Testis (tissue), 2 donors: ENCODE measurements at regions not wholly inside any gene's neighbourhood (a gene's known extent, or its start where the extent isn't known, plus 50 kb on each side); places are given as distances from the start of the nearest gene placed in this dataset.
"Not testable (repeated sequence)": the region's sequence is repeated elsewhere in the genome, so short reads cannot be mapped to it uniquely, and the experiment has no call there.

Experiments used
- DNase-seq: peaks from one replicate; pipeline ENCODE4 v3.0.0-alpha.2; 2019
- H3K27ac ChIP-seq, 2 donors: fragments of 200-600 bp; sonication (generic); one replicate each; pipeline ENCODE4 v1.5.1; 2019
- H3K27me3 ChIP-seq: fragments of 200-600 bp; sonication (generic); one replicate; pipeline ENCODE4 v1.5.1; 2019
- H3K36me3 ChIP-seq: fragments of 200-600 bp; sonication (generic); one replicate; pipeline ENCODE4 v1.5.1; 2017; ENCODE audit warnings: low read depth; ENCODE audit errors: missing control alignments
- H3K4me1 ChIP-seq: fragments of 200-600 bp; sonication (generic); one replicate; pipeline ENCODE4 v1.5.1; 2019
- H3K4me3 ChIP-seq, 2 donors: fragments of 200-600 bp; sonication (generic); one replicate each; pipeline ENCODE4 v1.5.1; 2017 to 2019
- H3K9me3 ChIP-seq: fragments of 200-600 bp; sonication (generic); one replicate; pipeline ENCODE4 v1.5.1; 2017
- POLR2A ChIP-seq: fragments of 450-650 bp; IDR thresholded peaks from one replicate; pipeline ENCODE4 v1.6.1; 2017; ENCODE audit warnings: antibody characterized with exemption, mild to moderate bottlenecking, moderate library complexity
- WGBS, 2 donors: methylation state at CpG; one replicate each; pipeline ENCODE4 v1.1.5; 2018; 5-methylcytosine and 5-hydroxymethylcytosine counted together
- intact Hi-C: fragments of 100-400 bp; cut with DNase I; formaldehyde crosslinking; loops from one replicate; pipeline ENCODE4 v1.15.1; 2023; ENCODE audit warnings: low total_unique reads
- TF ChIP-seq, protein P1 (sequence below), 3 experiments: fragments of 450-650 bp in 2 of 3; fragments of 200-600 bp in 1 of 3; sonication (generic) in 1 of 3; IDR thresholded peaks; one replicate each; pipeline ENCODE4 v1.5.1; 2016 to 2019; ENCODE audit warnings: antibody characterized with exemption in 3 of 3, mild to moderate bottlenecking in 2 of 3, moderate library complexity in 1 of 3

DNA sequence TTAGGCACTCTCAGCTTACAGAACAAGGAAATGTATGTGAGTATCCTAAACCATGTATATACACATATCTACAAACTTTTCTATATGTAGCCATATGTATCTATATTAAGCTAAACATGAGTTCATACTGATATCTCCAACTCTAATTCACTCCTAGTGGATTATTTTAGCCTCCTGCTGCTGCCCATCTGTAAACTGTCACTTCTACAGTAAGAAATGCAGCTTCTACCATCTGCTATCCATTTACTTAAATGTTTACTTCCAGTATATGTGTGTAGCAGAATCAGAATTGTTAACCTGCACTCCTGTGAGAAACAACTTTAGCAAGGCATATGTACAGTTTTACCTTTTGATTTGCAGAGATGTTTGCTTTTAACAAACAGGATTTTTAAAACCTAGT, 478.5 kb upstream of the CBLB start:
- intact Hi-C loops = no loop called here

DNA sequence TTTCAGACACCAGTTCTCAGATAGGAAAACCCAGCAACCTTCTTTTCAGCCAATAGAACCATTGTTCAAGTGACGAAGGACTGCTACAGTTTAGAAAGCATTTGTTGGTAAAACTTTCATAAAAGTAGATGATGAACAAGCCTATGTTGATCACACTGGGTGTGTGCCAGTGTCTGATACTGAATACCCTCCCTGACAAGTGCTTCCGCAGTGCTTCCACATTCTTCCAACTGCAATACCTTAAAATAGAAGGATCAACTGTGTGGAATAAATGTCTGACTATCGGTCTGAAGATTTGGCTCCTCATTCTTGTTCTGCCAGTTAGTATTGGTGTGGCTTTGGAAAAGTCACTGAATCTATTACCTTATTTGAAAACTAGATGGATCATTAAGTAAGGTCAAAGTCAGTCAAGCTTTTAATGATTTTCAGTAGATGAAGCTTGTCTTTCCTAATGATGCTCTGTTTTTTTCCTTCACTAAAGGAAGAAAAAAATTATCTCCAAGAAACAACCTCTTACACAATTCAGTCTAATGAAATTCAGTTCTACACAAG, 479.4 kb upstream of the CBLB start:
- H3K36me3 ChIP-seq = no peaks in the 10 kb centered on the region
- H3K9me3 ChIP-seq = no peaks in the 10 kb centered on the region
- DNase-seq = no peak
- H3K27ac ChIP-seq = no peak overlapping the region
- intact Hi-C loops = no loop called here
- no peak for TF ChIP-seq POLR2A
- TF ChIP-seq, protein P1, sequence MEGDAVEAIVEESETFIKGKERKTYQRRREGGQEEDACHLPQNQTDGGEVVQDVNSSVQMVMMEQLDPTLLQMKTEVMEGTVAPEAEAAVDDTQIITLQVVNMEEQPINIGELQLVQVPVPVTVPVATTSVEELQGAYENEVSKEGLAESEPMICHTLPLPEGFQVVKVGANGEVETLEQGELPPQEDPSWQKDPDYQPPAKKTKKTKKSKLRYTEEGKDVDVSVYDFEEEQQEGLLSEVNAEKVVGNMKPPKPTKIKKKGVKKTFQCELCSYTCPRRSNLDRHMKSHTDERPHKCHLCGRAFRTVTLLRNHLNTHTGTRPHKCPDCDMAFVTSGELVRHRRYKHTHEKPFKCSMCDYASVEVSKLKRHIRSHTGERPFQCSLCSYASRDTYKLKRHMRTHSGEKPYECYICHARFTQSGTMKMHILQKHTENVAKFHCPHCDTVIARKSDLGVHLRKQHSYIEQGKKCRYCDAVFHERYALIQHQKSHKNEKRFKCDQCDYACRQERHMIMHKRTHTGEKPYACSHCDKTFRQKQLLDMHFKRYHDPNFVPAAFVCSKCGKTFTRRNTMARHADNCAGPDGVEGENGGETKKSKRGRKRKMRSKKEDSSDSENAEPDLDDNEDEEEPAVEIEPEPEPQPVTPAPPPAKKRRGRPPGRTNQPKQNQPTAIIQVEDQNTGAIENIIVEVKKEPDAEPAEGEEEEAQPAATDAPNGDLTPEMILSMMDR (IDR thresholded peaks at IDR 0.05) = no peak
- no peaks in the 10 kb centered on the region for H3K27me3 ChIP-seq
- no peak overlapping the region for H3K4me3 ChIP-seq
- H3K4me1 ChIP-seq = no peaks in the 10 kb centered on the region
- 76% methylated on average over 3 of the region's 3 CpGs for WGBS, 2 donors

More for the DNA sequence above, 478.5 kb upstream of the CBLB start:
- no peak overlapping the region for H3K4me3 ChIP-seq
- H3K36me3 ChIP-seq = no peaks in the 10 kb centered on the region
- no peaks in the 10 kb centered on the region for H3K27me3 ChIP-seq
- no peak for DNase-seq
- H3K27ac ChIP-seq = no peak overlapping the region
- no peaks in the 10 kb centered on the region for H3K4me1 ChIP-seq
- no peaks in the 10 kb centered on the region for H3K9me3 ChIP-seq
- no peak for TF ChIP-seq POLR2A

DNA sequence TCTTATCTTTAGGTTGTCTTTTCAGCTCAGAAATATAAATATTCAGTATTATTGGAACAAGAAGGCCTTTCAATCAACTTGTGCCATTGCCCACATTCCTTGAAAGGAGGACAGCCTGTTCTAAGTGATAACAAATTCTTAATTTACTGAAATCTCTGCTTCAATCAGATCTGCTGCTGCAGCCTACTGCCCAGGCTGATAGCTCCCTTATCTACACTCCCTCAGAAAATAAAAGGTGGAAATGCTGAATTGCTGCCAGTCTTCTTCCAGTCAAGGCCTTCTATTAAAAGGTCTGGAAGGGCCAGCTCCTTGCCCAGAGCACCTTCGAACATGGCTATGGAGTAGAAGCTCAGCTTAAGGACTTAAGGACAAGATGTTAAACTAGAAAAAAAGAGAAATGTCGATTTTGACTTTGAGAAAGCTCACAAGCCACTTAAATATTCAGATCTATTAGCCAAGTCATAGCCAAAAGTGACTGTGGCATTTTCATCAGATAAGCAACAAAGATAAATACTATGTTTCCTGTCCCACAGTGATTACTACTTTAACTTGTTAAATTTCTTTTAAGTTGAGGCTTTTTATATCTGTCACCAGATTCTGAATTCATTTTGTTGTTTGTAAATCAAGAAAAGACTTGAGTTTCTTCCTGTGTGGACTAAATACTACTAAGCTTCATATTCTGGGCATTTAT, 480.5 kb upstream of the CBLB start:
- H3K27ac ChIP-seq = no peak overlapping the region
- whole genome bisulfite sequencing, 2 donors = 48 to 53% methylated on average over 2 of the region's 2 CpGs

DNA sequence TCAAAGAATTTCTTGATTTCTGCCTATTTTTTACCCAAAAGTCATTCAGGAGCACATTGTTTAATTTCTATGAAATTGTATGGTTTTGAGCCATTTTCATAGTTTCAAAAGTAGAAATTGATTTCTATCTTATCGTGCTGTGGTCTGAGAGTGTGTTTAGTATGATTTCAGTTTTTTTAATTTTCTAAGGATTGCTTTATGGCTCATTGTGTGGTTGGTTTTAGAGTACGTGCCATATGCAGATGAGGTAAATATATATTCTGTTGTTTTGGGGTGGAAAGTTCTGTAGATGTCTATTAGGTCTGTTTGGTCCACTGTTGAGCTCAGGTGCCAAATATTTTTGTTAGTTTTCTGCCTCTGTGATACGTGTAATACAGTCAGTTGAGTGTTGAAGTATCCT, 487.1 kb upstream of the CBLB start:
- intact Hi-C loops = no loop called here
- 87% methylated on average over 3 of the region's 3 CpGs for WGBS, 2 donors
- H3K27ac ChIP-seq = no peak overlapping the region
- no peak overlapping the region for H3K4me3 ChIP-seq
- no peaks in the 10 kb centered on the region for H3K36me3 ChIP-seq
- no peaks in the 10 kb centered on the region for H3K27me3 ChIP-seq
- DNase-seq = no peak
- H3K4me1 ChIP-seq = no peaks in the 10 kb centered on the region
- no peaks in the 10 kb centered on the region for H3K9me3 ChIP-seq
- TF ChIP-seq, protein P1 (IDR thresholded peaks at IDR 0.05) = no peak
- TF ChIP-seq POLR2A = no peak

More for the DNA sequence above, 480.5 kb upstream of the CBLB start:
- no peak for TF ChIP-seq POLR2A
- TF ChIP-seq, protein P1 (IDR thresholded peaks at IDR 0.05) = no peak
- H3K36me3 ChIP-seq = no peaks in the 10 kb centered on the region
- DNase-seq = peak; percentile 25
- no peak overlapping the region for H3K4me3 ChIP-seq
- H3K4me1 ChIP-seq = no peaks in the 10 kb centered on the region
- intact Hi-C loops = no loop called here
- H3K9me3 ChIP-seq = no peaks in the 10 kb centered on the region
- H3K27me3 ChIP-seq = no peaks in the 10 kb centered on the region

DNA sequence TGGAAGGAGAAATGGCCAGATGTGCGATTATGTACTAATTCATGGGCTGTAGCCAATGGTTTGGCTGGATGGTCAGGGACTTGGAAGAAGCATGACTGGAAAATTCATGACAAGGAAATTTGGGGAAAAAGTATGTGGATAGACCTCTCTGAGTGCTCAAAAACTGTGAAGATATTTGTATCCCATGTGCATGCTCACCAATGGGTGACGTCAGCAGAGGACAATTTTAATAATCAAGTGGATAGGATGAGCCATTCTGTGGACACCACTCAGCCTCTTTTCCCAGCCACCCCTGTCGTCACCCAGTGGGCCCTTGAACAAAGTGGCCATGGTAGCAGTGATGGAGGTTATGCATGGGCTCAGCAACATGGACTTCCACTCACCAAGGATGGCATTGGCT, 490.9 kb upstream of the CBLB start:
- Histone ChIP-seq H3K36me3 (no peaks in the 10 kb centered on the region), H3K4me1 (no peaks in the 10 kb centered on the region), H3K4me3 (no peak overlapping the region), H3K27me3 (no peaks in the 10 kb centered on the region), H3K27ac (no peak overlapping the region), H3K9me3 (no peaks in the 10 kb centered on the region)
- TF ChIP-seq, protein P1 (IDR thresholded peaks at IDR 0.05) = no peak
- TF ChIP-seq POLR2A = no peak
- 97 to 100% methylated on average over 3 of the region's 3 CpGs for WGBS, 2 donors
- DNase-seq = no peak
- intact Hi-C loops = no loop called here

DNA sequence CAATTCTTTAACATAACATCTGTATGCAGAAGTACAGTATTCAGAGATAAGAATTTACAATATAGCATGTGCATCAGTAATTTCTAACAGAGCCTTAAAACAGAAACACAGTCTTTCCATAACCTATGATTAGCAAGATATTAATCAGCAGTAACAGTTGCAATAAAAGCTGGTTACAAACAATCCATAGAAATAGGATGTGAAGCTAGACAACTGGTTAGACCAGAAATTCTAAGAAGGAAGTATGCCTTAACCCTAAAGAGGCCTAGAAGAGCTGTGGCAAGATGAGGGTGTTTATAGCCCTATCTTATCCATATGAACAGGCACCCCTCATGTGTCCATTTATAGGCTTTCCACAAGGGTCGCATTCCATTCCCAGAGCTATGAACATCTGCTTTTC, 492.1 kb upstream of the CBLB start:
- H3K4me3 ChIP-seq, DNase-seq, H3K27me3 ChIP-seq, H3K9me3 ChIP-seq, H3K4me1 ChIP-seq, H3K27ac ChIP-seq, intact Hi-C loops, H3K36me3 ChIP-seq: not testable (repeated sequence)
- WGBS, 2 donors = 93 to 100% methylated on average over 1 of the region's 1 CpG
